Endothelial cell of umbilical vein (primary cell): ENCODE measurements at regions not wholly inside any gene's neighbourhood (a gene's known extent, or its start where the extent isn't known, plus 50 kb on each side); places are given as distances from the start of the nearest gene placed in this dataset.

Experiments
- EZH2 ChIP-seq: IDR thresholded peaks from 2 replicates; pipeline ENCODE4 v1.6.1; 2012; ENCODE audit warnings: borderline replicate concordance, low read depth, mild to moderate bottlenecking, moderate library complexity, low read length, inconsistent platforms; ENCODE audit not compliant: severe bottlenecking
- FOS ChIP-seq: IDR thresholded peaks from 2 replicates; pipeline ENCODE4 v1.6.1; 2011; ENCODE audit warnings: mild to moderate bottlenecking, low read length, moderate library complexity, borderline replicate concordance; ENCODE audit not compliant: insufficient read depth
- JUN ChIP-seq: IDR thresholded peaks from 2 replicates; pipeline ENCODE4 v1.6.1; 2011; ENCODE audit warnings: borderline replicate concordance, low read depth; ENCODE audit not compliant: insufficient read length, insufficient read depth
- POLR2A ChIP-seq: IDR thresholded peaks from 2 replicates; pipeline ENCODE4 v1.6.1; 2012; ENCODE audit warnings: low read depth, mild to moderate bottlenecking, control low read depth, low read length
- POLR2AphosphoS5 ChIP-seq: IDR thresholded peaks from 2 replicates; pipeline ENCODE4 v1.6.1; 2012; ENCODE audit warnings: low read depth, mild to moderate bottlenecking, control low read depth, low read length, moderate library complexity; ENCODE audit not compliant: insufficient read depth
- TF ChIP-seq, protein P1 (sequence below), 2 donors: IDR thresholded peaks; 1 replicate in 1 of 2; 2 replicates in 1 of 2; pipeline ENCODE4 v1.5.1; 2011; ENCODE audit warnings: low read length in 2 of 2, mild to moderate bottlenecking in 2 of 2, moderate library complexity in 2 of 2, control low read depth in 1 of 2, inconsistent platforms in 1 of 2, low read depth in 1 of 2; ENCODE audit not compliant: insufficient read depth in 1 of 2; ENCODE audit errors: extremely low read depth in 1 of 2
- TF ChIP-seq, protein P2 (sequence below): IDR thresholded peaks from 2 replicates; pipeline ENCODE4 v1.6.1; 2011; ENCODE audit not compliant: insufficient read depth, insufficient read length

DNA sequence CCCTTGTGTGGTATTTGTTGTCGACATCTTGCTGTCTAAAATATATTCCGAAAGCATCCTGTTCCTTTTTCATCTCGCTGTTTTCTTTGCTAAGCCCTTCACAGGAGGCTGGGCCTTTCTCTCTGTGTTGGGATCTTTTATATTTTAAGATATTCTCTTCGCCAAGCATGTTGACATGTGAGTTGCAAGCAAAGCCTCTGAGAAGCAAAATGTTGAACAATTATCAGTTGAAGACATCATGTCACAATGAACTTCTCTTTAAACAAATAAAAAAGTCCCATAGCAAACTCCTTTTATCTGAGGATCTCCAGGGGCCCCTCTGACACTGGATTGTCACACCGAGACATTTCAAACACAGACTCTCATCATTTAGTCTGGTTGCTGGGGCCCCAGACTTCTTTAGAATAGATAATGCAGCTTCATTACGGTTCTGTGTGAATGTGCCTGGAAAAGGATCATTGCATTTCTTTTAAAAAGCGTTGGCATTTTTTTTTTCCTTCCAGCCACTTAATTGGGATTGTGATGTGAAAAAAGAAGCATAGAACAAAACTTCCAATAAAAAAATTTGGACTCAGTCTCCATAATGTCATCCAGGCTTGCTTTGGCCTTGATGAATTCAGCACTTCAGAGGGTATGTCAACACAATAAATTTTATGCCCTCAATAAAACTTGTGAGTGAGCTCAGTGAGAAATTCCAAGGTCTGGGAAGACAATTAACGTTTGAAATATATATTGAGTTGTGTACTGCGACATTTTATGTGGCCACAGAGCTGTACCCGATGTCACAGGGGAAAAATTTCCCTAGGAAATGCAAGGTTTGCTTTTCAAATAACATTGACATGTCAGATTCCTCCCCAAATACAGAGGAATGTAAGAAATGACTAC lies 496.8 kb downstream of the XYLT1 start:
- TF ChIP-seq POLR2AphosphoS5 (no peak), POLR2A (no peak), EZH2 (no peak), JUN (no peak), FOS (no peak)
- TF ChIP-seq, protein P1, sequence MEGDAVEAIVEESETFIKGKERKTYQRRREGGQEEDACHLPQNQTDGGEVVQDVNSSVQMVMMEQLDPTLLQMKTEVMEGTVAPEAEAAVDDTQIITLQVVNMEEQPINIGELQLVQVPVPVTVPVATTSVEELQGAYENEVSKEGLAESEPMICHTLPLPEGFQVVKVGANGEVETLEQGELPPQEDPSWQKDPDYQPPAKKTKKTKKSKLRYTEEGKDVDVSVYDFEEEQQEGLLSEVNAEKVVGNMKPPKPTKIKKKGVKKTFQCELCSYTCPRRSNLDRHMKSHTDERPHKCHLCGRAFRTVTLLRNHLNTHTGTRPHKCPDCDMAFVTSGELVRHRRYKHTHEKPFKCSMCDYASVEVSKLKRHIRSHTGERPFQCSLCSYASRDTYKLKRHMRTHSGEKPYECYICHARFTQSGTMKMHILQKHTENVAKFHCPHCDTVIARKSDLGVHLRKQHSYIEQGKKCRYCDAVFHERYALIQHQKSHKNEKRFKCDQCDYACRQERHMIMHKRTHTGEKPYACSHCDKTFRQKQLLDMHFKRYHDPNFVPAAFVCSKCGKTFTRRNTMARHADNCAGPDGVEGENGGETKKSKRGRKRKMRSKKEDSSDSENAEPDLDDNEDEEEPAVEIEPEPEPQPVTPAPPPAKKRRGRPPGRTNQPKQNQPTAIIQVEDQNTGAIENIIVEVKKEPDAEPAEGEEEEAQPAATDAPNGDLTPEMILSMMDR (IDR thresholded peaks at IDR 0.05; ENCODE audit: extremely low read depth in 1 of 2, insufficient read depth in 1 of 2, low read depth in 1 of 2, low read length in 2 of 2): no peak
- TF ChIP-seq, protein P2, sequence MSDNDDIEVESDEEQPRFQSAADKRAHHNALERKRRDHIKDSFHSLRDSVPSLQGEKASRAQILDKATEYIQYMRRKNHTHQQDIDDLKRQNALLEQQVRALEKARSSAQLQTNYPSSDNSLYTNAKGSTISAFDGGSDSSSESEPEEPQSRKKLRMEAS: no peak
